ENCODE measurements at regions not wholly inside any gene's neighbourhood (a gene's known extent, or its start where the extent isn't known, plus 50 kb on each side); places are given as distances from the start of the nearest gene placed in this dataset.

DNA sequence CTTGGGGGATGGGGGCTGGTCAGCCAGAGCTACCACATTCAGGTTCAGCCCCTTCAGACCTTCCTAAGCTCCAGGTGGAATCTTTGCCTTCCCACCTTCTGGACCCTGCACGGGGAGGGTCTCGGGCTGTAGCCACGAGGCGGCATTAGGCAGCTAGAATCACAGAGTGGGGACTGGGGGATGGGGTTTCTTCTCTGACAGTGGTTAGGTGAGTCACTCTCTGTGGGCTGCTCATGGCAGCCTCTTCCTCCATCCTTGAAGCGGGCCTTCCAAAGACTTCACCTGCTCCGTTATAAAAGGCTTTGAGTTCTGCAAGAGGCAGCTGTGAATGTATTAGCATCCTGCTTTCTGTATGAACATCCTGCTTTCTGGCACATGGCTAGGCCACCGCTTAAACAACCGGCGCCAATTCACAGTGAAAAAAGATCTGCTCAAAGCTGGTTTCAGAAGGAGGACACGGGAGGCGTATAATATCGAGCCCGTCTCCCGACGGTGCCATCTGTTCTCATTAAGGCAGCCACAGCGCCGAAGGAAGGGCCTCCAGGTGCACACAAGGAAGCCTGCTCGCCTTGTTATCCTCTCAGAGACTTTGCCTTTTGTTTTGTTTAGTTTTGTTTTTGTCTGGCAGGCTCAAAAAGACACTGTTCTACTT is 74.3 kb upstream of the IGFBP7 start:
- TF ChIP-seq EZH2 (IDR thresholded peaks at IDR 0.05; ENCODE audit: borderline replicate concordance, low read length) (no peak), CTCF (conservative IDR thresholded peaks at IDR 0.05 in 1 of 2, IDR thresholded peaks at IDR 0.05 in 1 of 2; ENCODE audit: extremely low read depth in 1 of 2, insufficient read depth in 1 of 2, low read depth in 1 of 2, low read length in 2 of 2) (no peak)
